ENCODE measurements at regions not wholly inside any gene's neighbourhood (a gene's known extent, or its start where the extent isn't known, plus 50 kb on each side); places are given as distances from the start of the nearest gene placed in this dataset.

DNA sequence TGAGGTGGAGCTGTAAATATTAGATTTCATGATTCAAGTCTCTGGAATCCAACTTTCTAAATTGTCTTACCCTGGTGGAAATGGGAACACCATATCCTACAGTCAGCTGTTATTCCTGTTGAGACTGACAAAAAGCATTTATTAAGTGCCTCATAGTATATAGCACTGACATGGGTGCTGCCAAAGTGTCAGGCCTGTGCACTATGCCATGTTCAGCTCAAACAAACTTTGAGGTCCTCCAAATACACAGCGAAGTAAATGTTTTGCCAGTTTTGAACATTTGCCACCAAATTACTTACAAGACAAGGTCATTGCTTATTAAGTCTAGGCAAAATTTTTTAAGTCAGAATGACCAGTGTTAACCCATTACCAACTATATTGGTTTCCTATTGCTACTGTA lies 162.9 kb upstream of the SLC25A13 start:
- TF ChIP-seq, protein P1, sequence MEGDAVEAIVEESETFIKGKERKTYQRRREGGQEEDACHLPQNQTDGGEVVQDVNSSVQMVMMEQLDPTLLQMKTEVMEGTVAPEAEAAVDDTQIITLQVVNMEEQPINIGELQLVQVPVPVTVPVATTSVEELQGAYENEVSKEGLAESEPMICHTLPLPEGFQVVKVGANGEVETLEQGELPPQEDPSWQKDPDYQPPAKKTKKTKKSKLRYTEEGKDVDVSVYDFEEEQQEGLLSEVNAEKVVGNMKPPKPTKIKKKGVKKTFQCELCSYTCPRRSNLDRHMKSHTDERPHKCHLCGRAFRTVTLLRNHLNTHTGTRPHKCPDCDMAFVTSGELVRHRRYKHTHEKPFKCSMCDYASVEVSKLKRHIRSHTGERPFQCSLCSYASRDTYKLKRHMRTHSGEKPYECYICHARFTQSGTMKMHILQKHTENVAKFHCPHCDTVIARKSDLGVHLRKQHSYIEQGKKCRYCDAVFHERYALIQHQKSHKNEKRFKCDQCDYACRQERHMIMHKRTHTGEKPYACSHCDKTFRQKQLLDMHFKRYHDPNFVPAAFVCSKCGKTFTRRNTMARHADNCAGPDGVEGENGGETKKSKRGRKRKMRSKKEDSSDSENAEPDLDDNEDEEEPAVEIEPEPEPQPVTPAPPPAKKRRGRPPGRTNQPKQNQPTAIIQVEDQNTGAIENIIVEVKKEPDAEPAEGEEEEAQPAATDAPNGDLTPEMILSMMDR (IDR thresholded peaks at IDR 0.05; ENCODE audit: poor library complexity), result no peak
- TF ChIP-seq EZH2 (IDR thresholded peaks at IDR 0.05; ENCODE audit: borderline replicate concordance), result no peak
